Panc1 (cell line): ENCODE measurements at regions not wholly inside any gene's neighbourhood (a gene's known extent, or its start where the extent isn't known, plus 50 kb on each side); places are given as distances from the start of the nearest gene placed in this dataset.

ENCODE experiments used
- POLR2AphosphoS5 ChIP-seq: IDR thresholded peaks from 2 replicates; pipeline ENCODE4 v1.6.1; 2012; ENCODE audit warnings: mild to moderate bottlenecking, low read depth, low read length, moderate library complexity
- SIN3A ChIP-seq: IDR thresholded peaks from 2 replicates; pipeline ENCODE4 v1.6.1; 2012; ENCODE audit warnings: low read depth, mild to moderate bottlenecking, low read length, moderate library complexity, borderline replicate concordance; ENCODE audit not compliant: insufficient read depth
- TF ChIP-seq, protein P1 (sequence below): fragments of 450-650 bp; IDR thresholded peaks from 2 replicates; pipeline ENCODE4 v1.5.1; 2017; ENCODE audit warnings: mild to moderate bottlenecking

DNA sequence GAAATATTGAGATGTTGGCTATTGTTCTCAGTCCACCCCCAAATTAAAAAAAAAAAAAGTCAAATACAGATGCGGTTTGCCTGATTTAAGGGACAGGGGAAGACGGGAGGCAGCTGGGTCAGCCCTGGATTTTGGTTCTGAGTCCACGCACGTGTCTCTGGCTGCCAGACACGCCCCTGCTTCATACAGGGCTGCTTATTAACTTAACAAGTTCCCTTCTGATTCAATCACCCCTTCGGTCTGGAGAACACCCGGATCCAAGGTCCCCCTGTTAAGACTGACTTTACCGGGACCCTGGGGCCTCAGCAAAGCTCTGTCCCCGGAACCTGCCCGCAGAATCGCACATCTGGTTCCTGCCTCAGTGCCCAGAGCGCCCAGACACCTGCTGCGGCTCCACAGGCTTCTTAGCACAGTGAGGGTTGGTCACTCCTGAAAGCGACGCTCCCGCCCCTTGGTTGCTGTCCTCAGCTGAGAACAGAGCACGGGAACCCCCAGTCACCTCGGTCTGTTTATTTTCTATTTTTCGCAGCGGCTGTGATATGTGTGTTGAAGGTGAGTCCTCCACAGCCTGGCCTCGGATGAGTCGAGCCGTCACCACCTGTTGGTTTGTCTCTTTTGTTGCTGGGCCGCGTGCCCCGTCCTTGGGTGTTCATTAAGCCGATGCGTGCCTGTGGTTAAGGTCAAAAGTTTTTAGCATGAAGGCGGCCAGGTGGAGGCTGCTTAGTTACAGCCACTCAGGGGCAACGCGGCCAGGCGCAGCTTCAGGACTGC lies 57.2 kb downstream of the RTP5 start:
- TF ChIP-seq, protein P1, sequence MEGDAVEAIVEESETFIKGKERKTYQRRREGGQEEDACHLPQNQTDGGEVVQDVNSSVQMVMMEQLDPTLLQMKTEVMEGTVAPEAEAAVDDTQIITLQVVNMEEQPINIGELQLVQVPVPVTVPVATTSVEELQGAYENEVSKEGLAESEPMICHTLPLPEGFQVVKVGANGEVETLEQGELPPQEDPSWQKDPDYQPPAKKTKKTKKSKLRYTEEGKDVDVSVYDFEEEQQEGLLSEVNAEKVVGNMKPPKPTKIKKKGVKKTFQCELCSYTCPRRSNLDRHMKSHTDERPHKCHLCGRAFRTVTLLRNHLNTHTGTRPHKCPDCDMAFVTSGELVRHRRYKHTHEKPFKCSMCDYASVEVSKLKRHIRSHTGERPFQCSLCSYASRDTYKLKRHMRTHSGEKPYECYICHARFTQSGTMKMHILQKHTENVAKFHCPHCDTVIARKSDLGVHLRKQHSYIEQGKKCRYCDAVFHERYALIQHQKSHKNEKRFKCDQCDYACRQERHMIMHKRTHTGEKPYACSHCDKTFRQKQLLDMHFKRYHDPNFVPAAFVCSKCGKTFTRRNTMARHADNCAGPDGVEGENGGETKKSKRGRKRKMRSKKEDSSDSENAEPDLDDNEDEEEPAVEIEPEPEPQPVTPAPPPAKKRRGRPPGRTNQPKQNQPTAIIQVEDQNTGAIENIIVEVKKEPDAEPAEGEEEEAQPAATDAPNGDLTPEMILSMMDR: no peak
- TF ChIP-seq SIN3A: no peak
- TF ChIP-seq POLR2AphosphoS5: no peak
